ENCODE measurements at regions not wholly inside any gene's neighbourhood (a gene's known extent, or its start where the extent isn't known, plus 50 kb on each side); places are given as distances from the start of the nearest gene placed in this dataset.

DNA sequence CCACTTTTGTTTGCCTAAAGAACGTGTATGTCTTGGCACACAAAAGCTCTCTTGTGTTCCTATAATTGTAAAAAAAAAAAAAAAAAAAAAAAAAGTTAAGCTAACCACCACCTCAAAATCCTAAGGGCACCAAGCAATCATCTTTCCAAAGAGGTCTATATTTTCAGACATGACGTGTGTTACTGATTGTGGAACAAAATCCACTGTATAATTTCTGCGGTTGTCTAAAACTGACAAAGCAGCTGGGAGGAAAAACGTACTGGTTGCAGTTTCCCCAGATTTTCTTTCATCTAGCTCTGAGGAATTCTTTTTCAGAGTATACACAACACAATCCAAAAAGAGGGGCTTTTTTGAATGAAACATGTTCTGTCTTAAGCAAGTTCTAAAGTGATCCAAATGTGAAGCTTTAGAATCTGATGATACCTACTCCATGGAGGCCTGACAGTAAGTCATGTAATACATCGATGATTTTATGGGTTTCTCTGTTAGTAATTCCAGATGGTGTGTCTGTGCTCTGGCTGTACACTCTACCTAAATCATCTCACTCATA is 375.6 kb upstream of the NUDT12 start:
- TF ChIP-seq, protein P1, sequence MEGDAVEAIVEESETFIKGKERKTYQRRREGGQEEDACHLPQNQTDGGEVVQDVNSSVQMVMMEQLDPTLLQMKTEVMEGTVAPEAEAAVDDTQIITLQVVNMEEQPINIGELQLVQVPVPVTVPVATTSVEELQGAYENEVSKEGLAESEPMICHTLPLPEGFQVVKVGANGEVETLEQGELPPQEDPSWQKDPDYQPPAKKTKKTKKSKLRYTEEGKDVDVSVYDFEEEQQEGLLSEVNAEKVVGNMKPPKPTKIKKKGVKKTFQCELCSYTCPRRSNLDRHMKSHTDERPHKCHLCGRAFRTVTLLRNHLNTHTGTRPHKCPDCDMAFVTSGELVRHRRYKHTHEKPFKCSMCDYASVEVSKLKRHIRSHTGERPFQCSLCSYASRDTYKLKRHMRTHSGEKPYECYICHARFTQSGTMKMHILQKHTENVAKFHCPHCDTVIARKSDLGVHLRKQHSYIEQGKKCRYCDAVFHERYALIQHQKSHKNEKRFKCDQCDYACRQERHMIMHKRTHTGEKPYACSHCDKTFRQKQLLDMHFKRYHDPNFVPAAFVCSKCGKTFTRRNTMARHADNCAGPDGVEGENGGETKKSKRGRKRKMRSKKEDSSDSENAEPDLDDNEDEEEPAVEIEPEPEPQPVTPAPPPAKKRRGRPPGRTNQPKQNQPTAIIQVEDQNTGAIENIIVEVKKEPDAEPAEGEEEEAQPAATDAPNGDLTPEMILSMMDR (IDR thresholded peaks at IDR 0.05) = no peak
- no peak for TF ChIP-seq POLR2AphosphoS5 (IDR thresholded peaks at IDR 0.05)
